Skeletal muscle cell (primary cell): ENCODE measurements at regions not wholly inside any gene's neighbourhood (a gene's known extent, or its start where the extent isn't known, plus 50 kb on each side); places are given as distances from the start of the nearest gene placed in this dataset.

Source experiments
- DNase-seq: peaks from one replicate; pipeline ENCODE4 v3.0.0-alpha.2; 2010; ENCODE audit warnings: low read depth
- H3K4me3 ChIP-seq: 2 replicates; pipeline ENCODE4 v1.5.1; 2011; ENCODE audit warnings: low read depth, mild to moderate bottlenecking, control low read depth, low read length, moderate library complexity

GRCh38 chr5:38739011-38739704 is 106.7 kb upstream of the OSMR start:
- H3K4me3 ChIP-seq: no peak overlapping the region
- DNase-seq: no peak

- DNase-seq: no peak
- H3K4me3 ChIP-seq: no peak overlapping the region
These were observed 106.1 kb upstream of the OSMR start for GRCh38 chr5:38739705-38740045.

- DNase-seq: no peak
- no peak overlapping the region for H3K4me3 ChIP-seq
These were observed 103.0 kb upstream of the OSMR start for GRCh38 chr5:38742821-38743220.

GRCh38 chr5:38743562-38743961 is 102.2 kb upstream of the OSMR start:
- DNase-seq: no peak
- no peak overlapping the region for H3K4me3 ChIP-seq

- no peak overlapping the region for H3K4me3 ChIP-seq
- DNase-seq: no peak
These were observed 99.7 kb upstream of the OSMR start for GRCh38 chr5:38745836-38746732.

DNA sequence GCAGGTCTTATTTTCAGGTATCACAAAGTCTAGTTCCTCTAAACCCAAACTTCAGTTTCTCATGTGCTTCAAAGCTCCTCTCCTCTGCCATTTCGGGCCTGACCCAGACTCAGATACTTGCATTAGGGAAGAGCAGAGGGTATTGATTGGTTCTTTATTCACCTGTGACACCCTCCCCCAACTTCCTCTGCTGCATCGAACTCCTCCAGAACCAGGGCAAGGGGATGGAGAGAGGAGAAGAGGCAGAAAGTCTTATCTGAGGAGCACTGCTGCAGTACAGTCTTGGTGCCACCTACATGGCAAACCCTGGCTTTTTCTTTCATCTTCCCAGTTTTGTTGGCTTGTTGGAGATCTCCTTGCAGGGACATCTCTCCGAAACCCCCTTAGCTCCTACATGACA is 96.0 kb upstream of the OSMR start:
- no peak for DNase-seq

DNA sequence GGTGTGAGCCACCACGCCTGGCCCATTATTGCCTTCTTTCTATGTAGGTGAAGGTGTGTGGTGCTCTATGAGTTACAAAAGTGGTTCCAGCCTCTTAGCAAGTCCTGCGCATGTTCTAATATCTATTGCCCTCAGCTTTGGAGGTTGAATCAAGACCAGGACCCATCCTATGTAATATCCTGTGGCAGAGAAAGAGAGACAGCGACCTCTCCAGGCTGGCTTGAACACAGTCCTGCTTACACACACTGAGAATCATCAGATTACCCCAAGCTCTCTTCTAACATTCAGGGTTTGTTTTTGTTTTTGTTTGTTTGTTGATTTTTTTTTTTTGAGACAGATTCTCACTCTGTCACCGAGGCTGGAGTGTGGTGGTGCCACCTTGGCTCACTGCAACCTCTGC is 94.7 kb upstream of the OSMR start:
- DNase-seq: no peak
- no peak overlapping the region for H3K4me3 ChIP-seq

More for the DNA sequence above, 96.0 kb upstream of the OSMR start:
- no peak overlapping the region for H3K4me3 ChIP-seq

GRCh38 chr5:38752012-38752536 is 93.7 kb upstream of the OSMR start:
- no peak overlapping the region for H3K4me3 ChIP-seq
- no peak for DNase-seq

GRCh38 chr5:38752622-38753021 is 93.2 kb upstream of the OSMR start:
- no peak for DNase-seq
- H3K4me3 ChIP-seq: no peak overlapping the region

- no peak for DNase-seq
- H3K4me3 ChIP-seq: no peak overlapping the region
These were observed 92.7 kb upstream of the OSMR start for GRCh38 chr5:38753141-38753540.

DNA sequence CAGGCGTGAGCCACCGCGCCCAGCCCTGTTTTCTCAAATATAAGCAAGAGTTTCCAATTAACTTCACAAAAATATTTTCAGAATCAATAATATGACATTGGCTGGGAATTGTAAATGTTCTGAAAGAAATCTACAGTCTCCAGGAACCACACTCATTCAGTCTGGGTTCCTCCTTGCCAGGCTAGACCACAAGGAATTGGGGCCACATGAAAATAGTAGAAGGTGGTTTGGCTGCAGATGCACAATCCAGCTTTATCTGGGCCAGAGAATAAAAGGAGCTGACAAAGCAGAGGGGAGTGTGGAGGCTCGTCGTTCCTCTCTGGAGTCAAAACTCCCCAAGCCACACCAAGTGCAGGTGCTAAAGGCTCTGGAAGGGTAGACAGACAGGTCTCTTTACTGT is 92.0 kb upstream of the OSMR start:
- DNase-seq: no peak

DNA sequence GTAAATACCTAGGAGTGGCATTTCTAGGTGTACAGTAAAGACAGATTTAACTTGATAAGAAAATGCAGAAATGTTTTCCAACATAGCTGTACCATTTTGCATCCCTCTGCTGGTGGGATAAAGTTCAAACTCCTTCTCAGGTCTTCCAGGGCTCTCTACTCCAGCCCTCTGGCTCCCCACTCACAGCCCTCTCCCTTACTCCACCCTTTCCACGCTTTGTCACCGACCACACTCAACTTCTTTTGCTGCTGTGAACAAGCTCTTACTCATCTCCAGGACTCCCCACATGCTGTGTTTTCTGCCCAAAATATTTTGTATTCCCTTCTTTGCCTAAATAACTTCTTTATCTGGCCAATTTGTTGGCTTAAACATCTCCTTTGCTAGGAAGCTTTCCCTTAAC is 90.6 kb upstream of the OSMR start:
- H3K4me3 ChIP-seq: no peak overlapping the region
- DNase-seq: no peak

More for the DNA sequence above, 92.0 kb upstream of the OSMR start:
- no peak overlapping the region for H3K4me3 ChIP-seq

GRCh38 chr5:38756068-38756467 is 89.7 kb upstream of the OSMR start:
- H3K4me3 ChIP-seq: no peak overlapping the region
- DNase-seq: no peak

GRCh38 chr5:38757451-38758245 is 88.2 kb upstream of the OSMR start:
- DNase-seq: no peak
- no peak overlapping the region for H3K4me3 ChIP-seq

DNA sequence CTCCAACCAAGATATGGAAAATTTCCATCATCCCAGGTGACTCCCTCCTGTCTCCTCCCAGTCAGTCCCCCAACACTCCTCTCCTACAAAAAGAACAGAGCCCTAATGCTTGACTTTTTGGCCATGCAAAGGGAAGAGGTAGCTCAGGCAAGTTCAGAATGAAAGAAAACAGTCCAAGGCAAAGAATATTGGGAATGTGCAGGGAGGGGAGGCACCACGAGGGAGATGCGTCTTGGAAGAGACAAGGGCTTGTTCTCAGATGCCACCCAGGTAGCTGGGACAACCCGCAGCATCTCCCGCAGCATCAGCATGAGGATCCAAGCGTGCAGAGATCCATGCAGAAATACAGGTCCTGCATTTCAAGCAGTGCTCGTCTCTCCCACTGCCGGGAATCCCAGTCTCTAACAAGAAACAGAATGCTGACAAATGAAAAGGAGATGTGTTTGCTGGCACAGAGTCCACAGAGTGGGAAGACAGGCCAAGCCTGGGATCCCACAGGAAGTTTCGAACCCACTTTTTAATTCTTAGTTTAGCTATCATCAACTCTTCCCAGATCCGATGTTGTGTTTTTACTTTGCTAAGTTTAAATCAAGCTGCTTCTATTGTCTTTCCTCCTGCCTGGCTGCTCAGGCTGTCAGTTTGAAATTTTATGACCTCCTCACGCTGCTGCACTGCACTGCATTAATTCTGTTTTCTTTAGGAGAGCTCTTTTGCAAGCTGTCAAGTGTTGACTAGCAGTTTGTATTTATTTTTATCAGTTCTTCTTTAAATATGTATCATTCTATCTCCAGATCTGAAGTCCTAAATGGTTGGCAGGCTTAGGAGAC is 86.8 kb upstream of the OSMR start:
- no peak for DNase-seq

DNA sequence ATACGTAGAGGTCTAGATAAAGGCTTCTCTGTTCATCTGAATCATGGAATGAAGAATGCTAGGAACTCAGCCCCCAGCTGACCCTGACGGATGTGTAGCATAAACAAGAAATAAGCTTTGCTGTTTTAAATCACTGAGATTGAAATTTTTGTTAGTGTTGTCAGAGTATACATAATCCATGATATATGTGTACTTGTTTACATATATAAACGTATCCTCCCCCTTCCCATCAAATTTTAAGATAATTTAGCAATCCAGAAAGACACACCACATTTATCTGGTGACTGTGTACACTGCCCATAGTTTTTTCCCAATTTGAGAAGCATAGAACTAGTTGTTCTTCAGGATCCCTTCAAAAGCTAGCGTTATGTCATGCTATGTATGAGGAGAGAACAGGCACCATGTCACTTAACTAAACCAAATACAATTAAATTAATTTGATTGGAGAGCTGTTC is 80.8 kb upstream of the OSMR start:
- no peak overlapping the region for H3K4me3 ChIP-seq
- no peak for DNase-seq

More for the DNA sequence above, 86.8 kb upstream of the OSMR start:
- no peak overlapping the region for H3K4me3 ChIP-seq

DNA sequence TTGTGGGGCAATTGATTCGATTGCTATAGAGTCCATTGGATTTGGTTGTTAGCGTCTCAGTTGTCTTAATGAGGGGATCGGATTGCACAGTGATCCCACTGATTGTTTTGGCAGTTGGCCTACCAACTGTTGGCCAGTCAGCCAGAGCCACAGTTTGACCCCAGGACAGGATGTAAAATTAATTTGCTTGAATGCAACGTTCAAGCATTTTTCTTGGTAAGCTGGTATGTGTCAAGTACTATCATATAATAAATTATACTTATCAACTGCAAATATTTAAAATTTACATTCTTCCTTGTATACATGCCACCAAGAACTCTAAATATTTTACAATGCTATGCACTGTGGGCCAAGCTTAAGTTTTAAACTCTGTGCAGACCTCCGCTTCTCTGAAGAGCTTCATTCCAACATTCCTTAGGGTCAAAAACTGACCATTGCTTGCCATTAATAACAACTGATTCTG is 80.4 kb upstream of the OSMR start:
- H3K4me3 ChIP-seq: no peak overlapping the region
- no peak for DNase-seq

- no peak for DNase-seq
- no peak overlapping the region for H3K4me3 ChIP-seq
These were observed 79.7 kb upstream of the OSMR start for GRCh38 chr5:38766151-38766550.
